ENCODE measurements at regions not wholly inside any gene's neighbourhood (a gene's known extent, or its start where the extent isn't known, plus 50 kb on each side); places are given as distances from the start of the nearest gene placed in this dataset.

GRCh38 chr16:50425648-50426047 lies 56.9 kb upstream of the BRD7 start:
- no peaks in the 10 kb centered on the region for H3K4me1 ChIP-seq (ENCODE audit: control insufficient read depth in 1 of 2, insufficient read depth in 1 of 2, low read depth in 1 of 2, low read length in 1 of 2)
- no peaks in the 10 kb centered on the region for H3K36me3 ChIP-seq
- H3K9me3 ChIP-seq = no peaks in the 10 kb centered on the region
- H3K4me3 ChIP-seq (ENCODE audit: low read depth in 1 of 2, low read length in 1 of 2) = no peak overlapping the region
- H3K27ac ChIP-seq = no peak overlapping the region
- H3K27me3 ChIP-seq = peaks cover 5% of the 10 kb centered on the region
- TF ChIP-seq CTCF (IDR thresholded peaks at IDR 0.05) = no peak

- peaks cover 5% of the 10 kb centered on the region for H3K27me3 ChIP-seq
- no peak overlapping the region for H3K4me3 ChIP-seq (ENCODE audit: low read depth in 1 of 2, low read length in 1 of 2)
- no peaks in the 10 kb centered on the region for H3K4me1 ChIP-seq (ENCODE audit: control insufficient read depth in 1 of 2, insufficient read depth in 1 of 2, low read depth in 1 of 2, low read length in 1 of 2)
- no peak for TF ChIP-seq CTCF (IDR thresholded peaks at IDR 0.05)
- H3K27ac ChIP-seq = no peak overlapping the region
- H3K36me3 ChIP-seq = no peaks in the 10 kb centered on the region
- H3K9me3 ChIP-seq = no peaks in the 10 kb centered on the region
Observed at GRCh38 chr16:50425044-50425443, 56.3 kb upstream of the BRD7 start.

- no peak for TF ChIP-seq CTCF (IDR thresholded peaks at IDR 0.05)
- Histone ChIP-seq H3K36me3 (no peaks in the 10 kb centered on the region), H3K9me3 (no peaks in the 10 kb centered on the region), H3K27ac (no peak overlapping the region), H3K4me1 (ENCODE audit: control insufficient read depth in 1 of 2, insufficient read depth in 1 of 2, low read depth in 1 of 2, low read length in 1 of 2) (no peaks in the 10 kb centered on the region), H3K4me3 (ENCODE audit: low read depth in 1 of 2, low read length in 1 of 2) (no peak overlapping the region), H3K27me3 (peaks cover 5% of the 10 kb centered on the region)
Observed at GRCh38 chr16:50422926-50423325, 54.1 kb upstream of the BRD7 start.

- Histone ChIP-seq H3K9me3 (no peaks in the 10 kb centered on the region), H3K4me3 (ENCODE audit: low read depth in 1 of 2, low read length in 1 of 2) (no peak overlapping the region), H3K27me3 (no peaks in the 10 kb centered on the region), H3K27ac (no peak overlapping the region), H3K36me3 (no peaks in the 10 kb centered on the region), H3K4me1 (ENCODE audit: control insufficient read depth in 1 of 2, insufficient read depth in 1 of 2, low read depth in 1 of 2, low read length in 1 of 2) (no peaks in the 10 kb centered on the region)
- TF ChIP-seq CTCF (IDR thresholded peaks at IDR 0.05) = no peak
Observed at GRCh38 chr16:50419116-50419515, 50.3 kb upstream of the BRD7 start.
